ENCODE measurements at regions not wholly inside any gene's neighbourhood (a gene's known extent, or its start where the extent isn't known, plus 50 kb on each side); places are given as distances from the start of the nearest gene placed in this dataset.

GRCh38 chr11:81010631-81011030 lies 1569.8 kb upstream of the TENM4 start:
- H3K9me3 Mint-ChIP-seq = peaks cover 2% of the 10 kb centered on the region
- intact Hi-C loops (cut with micrococcal nuclease) = no loop called here
- no peak overlapping the region for H3K4me3 Mint-ChIP-seq
- no peaks in the 10 kb centered on the region for H3K27me3 Mint-ChIP-seq
- H3K36me3 Mint-ChIP-seq (ENCODE audit: low read depth) = no peaks in the 10 kb centered on the region
- no peak for ATAC-seq
- no peaks in the 10 kb centered on the region for H3K4me1 Mint-ChIP-seq (ENCODE audit: low read depth)
- DNase-seq = no peak
- H3K27ac Mint-ChIP-seq = no peak overlapping the region
- CTCF ChIA-PET = no interaction called here
- POLR2A ChIA-PET = interaction anchor here (0.5 kb wide), 1 partner anchor 101 kb away, joined by 5 read pairs; no protein-coding TSS in a partner anchor
- TF ChIP-seq CTCF (IDR thresholded peaks at IDR 0.05) = no peak

GRCh38 chr11:81007046-81007445 lies 1566.2 kb upstream of the TENM4 start:
- CTCF ChIA-PET = no interaction called here
- TF ChIP-seq CTCF (IDR thresholded peaks at IDR 0.05) = no peak
- DNase-seq (no peak), ATAC-seq (no peak)
- Mint-ChIP-seq H3K4me1 (ENCODE audit: low read depth) (no peaks in the 10 kb centered on the region), H3K36me3 (ENCODE audit: low read depth) (no peaks in the 10 kb centered on the region), H3K9me3 (peaks cover 2% of the 10 kb centered on the region), H3K4me3 (no peak overlapping the region), H3K27ac (no peak overlapping the region), H3K27me3 (no peaks in the 10 kb centered on the region)
- intact Hi-C loops (cut with micrococcal nuclease) = no loop called here
- POLR2A ChIA-PET = no interaction called here

- H3K36me3 Mint-ChIP-seq (ENCODE audit: low read depth) = no peaks in the 10 kb centered on the region
- ChIA-PET CTCF (no interaction called here), POLR2A (no interaction called here)
- no peaks in the 10 kb centered on the region for H3K27me3 Mint-ChIP-seq
- TF ChIP-seq CTCF (IDR thresholded peaks at IDR 0.05) = no peak
- no peak overlapping the region for H3K27ac Mint-ChIP-seq
- ATAC-seq (no peak), DNase-seq (no peak)
- H3K9me3 Mint-ChIP-seq = peaks cover under 1% of the 10 kb centered on the region
- no peaks in the 10 kb centered on the region for H3K4me1 Mint-ChIP-seq (ENCODE audit: low read depth)
- intact Hi-C loops (cut with micrococcal nuclease) = no loop called here
- no peak overlapping the region for H3K4me3 Mint-ChIP-seq
Observed at GRCh38 chr11:81005595-81005994, 1564.8 kb upstream of the TENM4 start.

GRCh38 chr11:81004576-81004975 lies 1563.7 kb upstream of the TENM4 start:
- ATAC-seq = no peak
- Mint-ChIP-seq H3K9me3 (no peaks in the 10 kb centered on the region), H3K4me3 (no peak overlapping the region), H3K27ac (no peak overlapping the region), H3K36me3 (ENCODE audit: low read depth) (no peaks in the 10 kb centered on the region), H3K4me1 (ENCODE audit: low read depth) (no peaks in the 10 kb centered on the region), H3K27me3 (no peaks in the 10 kb centered on the region)
- intact Hi-C loops (cut with micrococcal nuclease) = no loop called here
- no peak for TF ChIP-seq CTCF (IDR thresholded peaks at IDR 0.05)
- DNase-seq = no peak
- POLR2A ChIA-PET = no interaction called here
- CTCF ChIA-PET = no interaction called here

- ATAC-seq (no peak), DNase-seq (no peak)
- intact Hi-C loops (cut with micrococcal nuclease) = no loop called here
- ChIA-PET CTCF (no interaction called here), POLR2A (no interaction called here)
- no peak overlapping the region for H3K27ac Mint-ChIP-seq
- H3K27me3 Mint-ChIP-seq = no peaks in the 10 kb centered on the region
- H3K36me3 Mint-ChIP-seq (ENCODE audit: low read depth) = no peaks in the 10 kb centered on the region
- no peaks in the 10 kb centered on the region for H3K4me1 Mint-ChIP-seq (ENCODE audit: low read depth)
- TF ChIP-seq CTCF (IDR thresholded peaks at IDR 0.05) = no peak
- H3K9me3 Mint-ChIP-seq = peaks cover 1% of the 10 kb centered on the region
- H3K4me3 Mint-ChIP-seq = no peak overlapping the region
Observed at GRCh38 chr11:81002374-81002773, 1561.5 kb upstream of the TENM4 start.
